Sigmoid colon (tissue), 4 donors: ENCODE measurements at regions not wholly inside any gene's neighbourhood (a gene's known extent, or its start where the extent isn't known, plus 50 kb on each side); places are given as distances from the start of the nearest gene placed in this dataset.

Experiments
- POLR2AphosphoS5 ChIP-seq, 4 donors: sonication (generic); formaldehyde crosslinking; IDR thresholded peaks; one replicate each; pipeline ENCODE4 v1.6.1; 2017; ENCODE audit warnings: antibody characterized with exemption in 4 of 4
- TF ChIP-seq, protein P1 (sequence below), 4 experiments: fragments of 450-650 bp in 3 of 4; fragments of 200-600 bp in 1 of 4; IDR thresholded peaks; one replicate each; pipeline ENCODE4 v1.5.1; 2016 to 2019; ENCODE audit warnings: antibody characterized with exemption in 4 of 4, mild to moderate bottlenecking in 3 of 4, moderate library complexity in 2 of 4

DNA sequence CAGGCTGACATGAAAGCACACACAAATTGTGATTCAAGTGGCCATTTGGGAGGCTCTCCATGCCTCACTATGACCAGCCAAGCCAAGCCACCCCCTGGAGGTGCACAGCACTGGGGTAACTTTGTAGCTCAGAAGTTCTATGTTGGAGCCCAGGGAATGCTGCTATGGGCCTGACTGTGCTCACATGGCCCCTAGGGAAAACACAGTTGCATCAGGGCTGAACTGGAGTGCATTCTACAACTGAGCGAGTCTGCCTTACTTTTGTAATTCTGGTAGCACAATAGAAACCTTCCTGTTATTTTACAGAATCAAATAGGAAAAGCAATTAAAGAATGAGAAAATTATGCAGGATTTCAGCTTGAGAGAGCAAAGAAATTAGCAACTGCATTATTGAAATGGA lies 455.5 kb upstream of the TRPC7 start:
- TF ChIP-seq POLR2AphosphoS5 (IDR thresholded peaks at IDR 0.05): no peak
- TF ChIP-seq, protein P1, sequence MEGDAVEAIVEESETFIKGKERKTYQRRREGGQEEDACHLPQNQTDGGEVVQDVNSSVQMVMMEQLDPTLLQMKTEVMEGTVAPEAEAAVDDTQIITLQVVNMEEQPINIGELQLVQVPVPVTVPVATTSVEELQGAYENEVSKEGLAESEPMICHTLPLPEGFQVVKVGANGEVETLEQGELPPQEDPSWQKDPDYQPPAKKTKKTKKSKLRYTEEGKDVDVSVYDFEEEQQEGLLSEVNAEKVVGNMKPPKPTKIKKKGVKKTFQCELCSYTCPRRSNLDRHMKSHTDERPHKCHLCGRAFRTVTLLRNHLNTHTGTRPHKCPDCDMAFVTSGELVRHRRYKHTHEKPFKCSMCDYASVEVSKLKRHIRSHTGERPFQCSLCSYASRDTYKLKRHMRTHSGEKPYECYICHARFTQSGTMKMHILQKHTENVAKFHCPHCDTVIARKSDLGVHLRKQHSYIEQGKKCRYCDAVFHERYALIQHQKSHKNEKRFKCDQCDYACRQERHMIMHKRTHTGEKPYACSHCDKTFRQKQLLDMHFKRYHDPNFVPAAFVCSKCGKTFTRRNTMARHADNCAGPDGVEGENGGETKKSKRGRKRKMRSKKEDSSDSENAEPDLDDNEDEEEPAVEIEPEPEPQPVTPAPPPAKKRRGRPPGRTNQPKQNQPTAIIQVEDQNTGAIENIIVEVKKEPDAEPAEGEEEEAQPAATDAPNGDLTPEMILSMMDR (IDR thresholded peaks at IDR 0.05): no peak
